ENCODE measurements at regions not wholly inside any gene's neighbourhood (a gene's known extent, or its start where the extent isn't known, plus 50 kb on each side); places are given as distances from the start of the nearest gene placed in this dataset.

DNA sequence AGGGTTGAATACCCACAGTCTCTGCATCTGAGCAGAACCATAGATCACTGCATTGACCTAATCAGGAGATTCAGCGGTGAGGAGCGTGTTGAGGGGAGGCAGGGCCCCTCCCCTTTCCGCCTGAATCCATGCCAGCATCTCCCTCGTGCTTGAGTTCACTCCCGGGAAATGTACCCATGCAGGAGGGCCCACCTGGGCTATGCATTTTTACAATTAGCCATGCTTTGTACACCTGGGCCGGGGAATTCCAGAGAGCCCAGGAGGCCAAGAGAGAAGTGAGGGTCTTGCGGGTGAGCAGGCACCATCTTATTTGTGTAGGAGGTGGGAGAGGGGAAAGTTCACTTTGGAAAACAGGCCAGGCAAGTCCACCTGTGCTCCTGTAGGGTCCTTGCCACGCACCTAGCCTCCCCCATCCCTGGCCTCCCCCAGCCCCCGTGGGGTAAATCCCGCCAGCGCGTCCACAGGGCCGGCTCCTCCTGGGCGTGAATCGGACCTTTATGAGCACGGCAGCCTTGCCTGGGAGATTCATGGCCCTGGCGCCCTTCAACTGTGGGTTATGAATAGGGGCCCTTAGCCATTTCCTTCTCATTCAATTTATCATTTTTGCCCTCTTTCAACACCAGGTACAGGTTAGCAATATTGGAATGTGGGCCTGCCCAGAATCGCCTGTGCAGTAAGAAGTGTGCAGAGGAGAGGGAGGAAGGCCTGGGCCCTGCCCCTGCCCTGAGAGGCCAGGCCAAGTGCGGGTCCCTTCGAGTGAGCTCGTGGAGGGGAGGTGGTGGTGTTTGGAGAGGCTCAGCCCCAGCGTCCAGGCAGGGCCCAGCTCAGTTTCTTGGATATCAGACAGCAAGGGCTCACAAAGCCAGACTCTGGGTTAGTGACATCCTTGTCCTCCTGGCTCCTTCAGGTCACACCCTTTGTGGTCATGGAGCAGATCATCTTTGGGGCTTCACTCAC, 84.4 kb upstream of the ACTRT2 start:
- Histone ChIP-seq H3K27ac (no peak overlapping the region), H2AFZ (replicated peaks) (no peak overlapping the region), H3K9me3 (ENCODE audit: low read depth) (no peaks in the 10 kb centered on the region), H3K4me3 (no peak overlapping the region), H3K4me2 (no peak overlapping the region), H3F3A (ENCODE audit: low read depth) (no peaks in the 10 kb centered on the region), H4K20me1 (ENCODE audit: low read depth) (no peaks in the 10 kb centered on the region), H3K4me1 (no peaks in the 10 kb centered on the region), H3K79me2 (ENCODE audit: low read depth) (no peaks in the 10 kb centered on the region), H3K36me3 (no peaks in the 10 kb centered on the region), H3K27me3 (no peaks in the 10 kb centered on the region), H3K9ac (no peak overlapping the region)
- Mint-ChIP-seq H3K9me3 (peaks cover 28% of the 10 kb centered on the region), H3K4me3 (peak overlapping the region; percentile 27), H3K4me1 (peaks cover 4% of the 10 kb centered on the region), H3K27ac (peak overlapping the region; percentile 33), H3K27me3 (ENCODE audit: insufficient read depth, low read depth) (peaks cover 13% of the 10 kb centered on the region), H3K36me3 (no peaks in the 10 kb centered on the region)
- no peak for DNase-seq (ENCODE audit: low spot score)
- TF ChIP-seq, protein P1, sequence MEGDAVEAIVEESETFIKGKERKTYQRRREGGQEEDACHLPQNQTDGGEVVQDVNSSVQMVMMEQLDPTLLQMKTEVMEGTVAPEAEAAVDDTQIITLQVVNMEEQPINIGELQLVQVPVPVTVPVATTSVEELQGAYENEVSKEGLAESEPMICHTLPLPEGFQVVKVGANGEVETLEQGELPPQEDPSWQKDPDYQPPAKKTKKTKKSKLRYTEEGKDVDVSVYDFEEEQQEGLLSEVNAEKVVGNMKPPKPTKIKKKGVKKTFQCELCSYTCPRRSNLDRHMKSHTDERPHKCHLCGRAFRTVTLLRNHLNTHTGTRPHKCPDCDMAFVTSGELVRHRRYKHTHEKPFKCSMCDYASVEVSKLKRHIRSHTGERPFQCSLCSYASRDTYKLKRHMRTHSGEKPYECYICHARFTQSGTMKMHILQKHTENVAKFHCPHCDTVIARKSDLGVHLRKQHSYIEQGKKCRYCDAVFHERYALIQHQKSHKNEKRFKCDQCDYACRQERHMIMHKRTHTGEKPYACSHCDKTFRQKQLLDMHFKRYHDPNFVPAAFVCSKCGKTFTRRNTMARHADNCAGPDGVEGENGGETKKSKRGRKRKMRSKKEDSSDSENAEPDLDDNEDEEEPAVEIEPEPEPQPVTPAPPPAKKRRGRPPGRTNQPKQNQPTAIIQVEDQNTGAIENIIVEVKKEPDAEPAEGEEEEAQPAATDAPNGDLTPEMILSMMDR (IDR thresholded peaks at IDR 0.05) = no peak
- no peak for TF ChIP-seq EZH2 (IDR thresholded peaks at IDR 0.05)
- TF ChIP-seq EZH2phosphoT487 (IDR thresholded peaks at IDR 0.05) = no peak

DNA sequence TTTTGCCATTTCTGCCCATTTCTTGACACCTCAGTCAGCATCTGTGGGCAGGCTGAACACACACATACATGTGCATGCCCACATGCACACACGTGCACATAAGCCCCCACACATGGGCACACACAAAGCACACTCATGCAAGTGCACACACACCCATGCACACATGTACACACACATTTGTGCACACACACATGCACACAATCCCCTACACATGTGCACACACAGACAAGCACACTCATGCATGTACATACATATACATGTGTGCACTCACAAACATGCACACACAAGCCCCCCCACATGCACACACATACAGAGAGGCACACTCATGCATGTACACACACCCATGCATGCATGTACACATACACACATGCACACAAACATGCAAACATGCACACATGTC, 83.5 kb upstream of the ACTRT2 start:
- H4K20me1 ChIP-seq (ENCODE audit: low read depth) = no peaks in the 10 kb centered on the region
- TF ChIP-seq EZH2 (IDR thresholded peaks at IDR 0.05) = no peak
- TF ChIP-seq, protein P1 (IDR thresholded peaks at IDR 0.05) = no peak
- TF ChIP-seq EZH2phosphoT487 (IDR thresholded peaks at IDR 0.05) = no peak
- no peaks in the 10 kb centered on the region for H3F3A ChIP-seq (ENCODE audit: low read depth)
- no peak for DNase-seq (ENCODE audit: low spot score)
- H3K9ac ChIP-seq = no peak overlapping the region
- no peak overlapping the region for H2AFZ ChIP-seq (replicated peaks)
- no peaks in the 10 kb centered on the region for H3K4me1 ChIP-seq
- H3K27ac Mint-ChIP-seq = no peak overlapping the region
- H3K79me2 ChIP-seq (ENCODE audit: low read depth) = no peaks in the 10 kb centered on the region
- no peak overlapping the region for H3K4me2 ChIP-seq
- H3K9me3 ChIP-seq (ENCODE audit: low read depth) = no peaks in the 10 kb centered on the region
- H3K36me3 ChIP-seq = no peaks in the 10 kb centered on the region
- H3K27ac ChIP-seq = no peak overlapping the region
- no peaks in the 10 kb centered on the region for H3K36me3 Mint-ChIP-seq
- H3K4me1 Mint-ChIP-seq = peaks cover 4% of the 10 kb centered on the region
- no peak overlapping the region for H3K4me3 Mint-ChIP-seq
- H3K27me3 ChIP-seq = no peaks in the 10 kb centered on the region
- peaks cover 13% of the 10 kb centered on the region for H3K27me3 Mint-ChIP-seq (ENCODE audit: insufficient read depth, low read depth)
- no peak overlapping the region for H3K4me3 ChIP-seq
- H3K9me3 Mint-ChIP-seq = peaks cover 29% of the 10 kb centered on the region

DNA sequence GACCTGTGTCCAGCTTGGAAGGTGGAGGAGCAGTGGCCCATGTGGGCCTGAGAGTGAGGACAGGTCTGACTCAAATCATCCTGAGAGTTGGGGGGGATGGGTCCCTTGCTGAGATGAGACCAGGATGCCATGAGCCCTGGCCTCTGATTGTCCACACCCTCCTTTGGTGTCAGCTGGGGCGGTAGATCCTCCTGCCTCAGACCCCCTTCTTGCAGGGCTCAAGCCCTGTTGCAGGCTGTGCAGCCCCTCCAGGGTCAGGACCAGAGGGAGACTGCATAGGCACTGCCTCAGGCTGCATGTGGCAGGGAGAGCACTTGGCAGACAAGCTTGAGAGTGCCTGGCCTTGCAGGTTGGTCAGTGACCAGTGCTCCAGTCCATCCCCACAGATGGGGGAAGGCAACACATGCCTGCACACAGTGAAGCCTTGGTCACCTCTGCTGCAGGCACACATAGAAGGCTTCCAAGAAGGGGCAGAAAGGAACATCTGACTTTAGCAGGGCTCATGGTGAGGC, 82.2 kb upstream of the ACTRT2 start:
- H3K27ac ChIP-seq = no peak overlapping the region
- no peaks in the 10 kb centered on the region for H3F3A ChIP-seq (ENCODE audit: low read depth)
- H3K27me3 ChIP-seq = no peaks in the 10 kb centered on the region
- H3K9me3 ChIP-seq (ENCODE audit: low read depth) = no peaks in the 10 kb centered on the region
- H3K4me2 ChIP-seq = no peak overlapping the region
- Mint-ChIP-seq H3K9me3 (peaks cover 29% of the 10 kb centered on the region), H3K27ac (no peak overlapping the region), H3K36me3 (no peaks in the 10 kb centered on the region), H3K4me3 (no peak overlapping the region), H3K27me3 (ENCODE audit: insufficient read depth, low read depth) (peaks cover 13% of the 10 kb centered on the region), H3K4me1 (peaks cover 4% of the 10 kb centered on the region)
- H3K4me3 ChIP-seq = no peak overlapping the region
- H3K79me2 ChIP-seq (ENCODE audit: low read depth) = no peaks in the 10 kb centered on the region
- no peak for DNase-seq (ENCODE audit: low spot score)
- no peak overlapping the region for H3K9ac ChIP-seq
- H3K4me1 ChIP-seq = no peaks in the 10 kb centered on the region
- H2AFZ ChIP-seq (replicated peaks) = no peak overlapping the region
- no peaks in the 10 kb centered on the region for H4K20me1 ChIP-seq (ENCODE audit: low read depth)
- H3K36me3 ChIP-seq = no peaks in the 10 kb centered on the region
- TF ChIP-seq EZH2 (IDR thresholded peaks at IDR 0.05) = no peak
- no peak for TF ChIP-seq EZH2phosphoT487 (IDR thresholded peaks at IDR 0.05)
- TF ChIP-seq, protein P1 (IDR thresholded peaks at IDR 0.05) = no peak
